GM18951 (cell line): ENCODE measurements at regions not wholly inside any gene's neighbourhood (a gene's known extent, or its start where the extent isn't known, plus 50 kb on each side); places are given as distances from the start of the nearest gene placed in this dataset.

ENCODE experiments used
- POLR2A ChIP-seq: IDR thresholded peaks from 4 replicates; pipeline ENCODE4 v1.6.1; 2011; ENCODE audit warnings: mild to moderate bottlenecking; ENCODE audit not compliant: insufficient read length, insufficient read depth; ENCODE audit errors: extremely low read depth
- in situ Hi-C: fragments of 300-500 bp; cut with MboI; formaldehyde crosslinking; loops from one replicate; pipeline ENCODE4 v1.12.0; 2022; ENCODE audit warnings: low sequenced_read_pairs, mixed read lengths, inconsistent platforms; ENCODE audit not compliant: unreplicated experiment

DNA sequence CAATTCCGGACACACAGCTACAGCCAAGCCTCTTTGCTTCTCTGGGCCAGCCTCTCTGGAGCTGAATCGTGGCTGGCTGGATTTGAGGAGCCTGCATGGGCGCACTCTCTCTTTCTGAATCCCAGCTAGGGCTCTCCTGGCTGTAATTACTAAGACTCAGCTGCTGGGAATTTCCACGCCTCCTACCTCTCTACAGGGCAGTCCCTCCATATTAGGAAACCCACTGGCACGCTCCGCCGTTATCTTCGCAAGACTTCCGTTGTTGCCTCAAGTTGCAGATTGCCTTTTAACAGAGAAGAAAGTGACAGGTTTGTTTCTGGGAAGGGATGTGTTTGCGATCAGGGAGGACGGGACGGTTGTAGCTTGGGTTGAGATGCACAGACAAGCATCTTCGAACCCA, 188.4 kb upstream of the NLRP1 start:
- in situ Hi-C loops = no loop called here
- no peak for TF ChIP-seq POLR2A

DNA sequence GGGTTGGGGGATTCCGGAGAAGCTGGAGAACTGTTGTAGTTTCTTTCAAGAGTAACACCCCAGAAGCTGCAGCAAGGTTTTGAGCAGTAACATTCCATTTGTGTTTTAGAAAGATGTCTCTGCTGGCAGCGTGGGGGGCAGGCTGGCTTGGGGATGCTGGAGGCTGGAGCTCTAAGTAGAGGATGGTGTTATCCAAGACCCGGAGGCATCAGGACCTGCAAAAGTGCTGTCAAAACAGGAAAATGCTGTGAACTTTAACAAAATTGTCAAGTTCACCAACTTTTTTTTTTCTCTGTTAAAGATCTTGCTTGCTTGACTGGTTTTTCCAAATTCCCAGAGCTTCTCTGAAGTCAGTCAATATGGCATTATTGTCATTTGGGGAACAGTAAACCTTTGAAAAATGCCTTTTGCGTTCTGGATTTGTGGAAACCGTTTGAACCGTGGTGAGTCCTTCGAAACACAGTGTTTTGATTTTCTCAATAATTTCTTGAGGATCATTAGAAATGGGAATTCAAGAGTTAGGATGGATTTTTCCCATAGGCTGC, 189.6 kb upstream of the NLRP1 start:
- in situ Hi-C loops = no loop called here
- TF ChIP-seq POLR2A = no peak

DNA sequence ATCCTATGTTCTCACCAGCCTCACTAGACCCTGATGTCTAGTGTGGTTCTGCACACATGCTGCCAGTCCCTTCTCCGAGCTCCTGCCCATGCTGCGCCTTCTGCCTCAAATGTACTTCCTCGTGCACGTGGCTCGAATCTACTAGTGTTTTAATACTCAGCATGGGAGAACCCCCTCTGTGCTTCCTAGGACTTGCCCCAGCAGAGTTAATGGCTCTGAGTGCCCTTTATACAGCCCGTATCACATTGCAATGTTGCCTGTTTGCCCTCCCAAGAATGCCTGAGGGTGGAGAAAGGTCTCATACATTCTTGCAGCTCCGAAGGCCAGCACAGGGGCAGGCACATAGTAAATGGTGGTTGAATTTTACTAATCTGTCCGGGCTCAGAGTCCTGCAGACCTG, 190.8 kb upstream of the NLRP1 start:
- no peak for TF ChIP-seq POLR2A
- in situ Hi-C loops = no loop called here

DNA sequence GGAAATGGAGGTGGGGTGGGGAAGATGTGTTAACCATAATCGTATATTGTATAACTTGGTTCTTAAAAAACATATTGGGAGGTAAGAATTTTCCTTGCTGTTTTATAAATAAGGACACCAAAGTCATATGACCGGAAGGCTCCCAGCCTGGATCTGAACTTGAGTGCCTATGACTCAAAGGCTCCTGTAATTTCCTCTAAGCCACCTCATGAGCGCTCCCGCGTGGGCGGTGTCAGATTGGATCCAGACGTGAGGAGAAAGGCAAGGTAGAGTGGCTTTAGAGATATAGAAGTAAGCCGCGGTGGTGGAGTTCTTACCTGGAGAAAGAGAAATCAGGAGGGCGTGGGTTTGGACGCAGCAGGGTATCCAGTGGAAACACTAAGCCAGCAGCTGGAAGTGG, 196.2 kb upstream of the NLRP1 start:
- no peak for TF ChIP-seq POLR2A
- in situ Hi-C loops = no loop called here

DNA sequence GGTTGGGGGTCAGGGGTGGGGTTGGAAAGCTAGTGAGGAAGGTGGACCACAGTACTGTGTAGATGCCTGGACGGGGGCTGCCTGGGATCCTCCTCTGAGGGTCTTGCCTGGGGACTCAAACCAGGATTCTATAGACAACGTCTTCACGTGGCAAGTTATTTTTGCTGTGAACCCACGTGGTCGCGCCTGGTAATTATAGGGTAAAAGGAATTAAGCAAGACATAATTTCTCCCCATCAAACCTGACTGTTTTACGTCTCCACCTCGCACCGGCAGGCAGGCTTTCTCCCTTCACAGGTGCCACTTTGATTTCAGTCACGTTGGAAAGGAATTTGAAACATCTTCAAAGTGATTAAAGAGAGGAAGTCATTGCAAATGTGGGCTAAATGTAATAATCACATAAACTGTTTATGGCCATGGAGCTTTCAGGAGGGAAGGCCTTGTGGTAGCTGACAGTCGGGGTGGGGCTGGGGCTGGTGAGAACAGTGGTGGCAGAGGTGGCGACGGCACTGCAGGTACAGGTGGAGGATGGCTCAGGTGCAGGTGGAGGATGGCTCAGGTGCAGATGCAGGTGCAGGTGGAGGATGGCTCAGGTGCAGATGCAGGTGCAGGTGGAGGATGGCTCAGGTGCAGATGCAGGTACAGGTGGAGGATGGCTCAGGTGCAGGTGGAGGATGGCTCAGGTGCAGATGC, 197.1 kb upstream of the NLRP1 start:
- in situ Hi-C loops = no loop called here
- no peak for TF ChIP-seq POLR2A

DNA sequence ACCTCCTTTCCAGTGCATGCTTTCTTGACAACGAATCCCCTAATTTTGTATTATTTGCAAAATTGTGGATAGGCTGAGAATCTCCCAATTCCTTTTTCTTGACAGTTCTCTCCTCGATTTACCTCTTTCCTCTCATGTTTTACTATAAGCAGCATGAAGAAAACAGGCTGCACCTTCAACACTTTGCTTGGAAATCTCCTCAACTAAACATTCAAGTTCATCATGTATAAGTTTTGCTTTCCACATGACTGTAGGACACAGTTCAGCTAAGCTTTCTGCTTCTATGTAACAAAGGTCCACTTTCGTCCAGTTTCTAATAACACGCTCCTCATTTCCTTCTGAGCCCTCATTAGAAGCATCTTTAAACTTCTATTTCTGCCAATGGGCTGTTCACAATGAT, 199.0 kb upstream of the NLRP1 start:
- no peak for TF ChIP-seq POLR2A
- in situ Hi-C loops = no loop called here

DNA sequence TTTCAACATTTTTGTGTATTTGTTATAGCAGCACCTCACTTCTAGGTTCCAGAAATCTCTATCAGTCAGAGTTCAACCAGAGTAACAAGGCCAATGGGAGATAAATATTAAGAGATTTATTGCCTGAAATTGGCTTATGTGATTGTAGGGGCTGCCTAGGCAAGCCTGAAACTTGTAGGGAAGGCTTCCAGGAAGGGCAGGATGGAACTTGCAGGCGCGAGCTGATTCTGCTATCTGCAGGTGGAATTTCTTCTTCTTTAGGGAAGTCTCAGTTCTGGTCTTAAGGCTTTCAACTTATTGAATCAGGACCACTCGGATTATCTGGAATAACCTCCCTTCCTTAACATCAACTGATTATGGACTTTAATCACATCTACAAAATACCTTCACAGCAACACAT, 199.5 kb upstream of the NLRP1 start:
- in situ Hi-C loops = no loop called here
- no peak for TF ChIP-seq POLR2A

DNA sequence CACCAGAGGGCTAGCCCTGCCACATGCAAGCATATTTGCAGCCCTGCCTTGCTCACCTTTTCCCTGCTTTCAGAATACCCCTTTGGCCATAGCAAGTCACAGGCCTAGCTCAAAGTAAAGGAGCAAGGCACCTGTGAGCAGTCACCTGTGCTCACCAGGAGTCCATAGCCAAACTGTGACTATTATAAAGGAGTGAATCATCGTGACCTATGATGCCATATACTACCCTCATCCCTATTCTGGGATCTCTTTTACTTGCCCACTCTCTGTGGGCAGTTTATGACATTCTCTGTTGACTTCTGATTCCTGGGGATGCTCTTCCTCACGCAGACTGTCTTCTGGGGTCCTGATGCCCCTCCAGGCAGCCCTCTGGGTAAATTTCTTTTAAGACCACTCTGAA, 200.5 kb upstream of the NLRP1 start:
- TF ChIP-seq POLR2A = no peak
- in situ Hi-C loops = no loop called here

DNA sequence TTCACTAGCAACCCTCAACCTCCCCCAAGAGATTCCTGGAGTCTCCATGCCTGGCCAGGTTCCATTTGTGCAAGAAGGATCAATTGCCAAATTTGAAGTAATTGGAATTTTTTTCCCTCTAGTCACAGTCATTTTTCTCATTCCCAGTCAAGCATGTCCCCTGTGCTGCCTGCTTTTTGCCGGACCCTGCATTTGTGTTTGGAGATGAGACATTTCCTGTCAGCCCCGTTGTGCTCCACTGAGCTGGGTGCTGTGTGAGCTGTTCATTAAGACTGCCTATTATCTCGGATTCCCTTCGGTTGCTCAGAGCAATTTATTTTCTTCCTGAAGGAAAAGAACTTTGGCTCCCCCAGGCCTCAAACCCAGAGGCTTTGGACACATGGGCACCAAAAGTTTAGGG, 201.0 kb upstream of the NLRP1 start:
- no peak for TF ChIP-seq POLR2A
- in situ Hi-C loops = no loop called here

DNA sequence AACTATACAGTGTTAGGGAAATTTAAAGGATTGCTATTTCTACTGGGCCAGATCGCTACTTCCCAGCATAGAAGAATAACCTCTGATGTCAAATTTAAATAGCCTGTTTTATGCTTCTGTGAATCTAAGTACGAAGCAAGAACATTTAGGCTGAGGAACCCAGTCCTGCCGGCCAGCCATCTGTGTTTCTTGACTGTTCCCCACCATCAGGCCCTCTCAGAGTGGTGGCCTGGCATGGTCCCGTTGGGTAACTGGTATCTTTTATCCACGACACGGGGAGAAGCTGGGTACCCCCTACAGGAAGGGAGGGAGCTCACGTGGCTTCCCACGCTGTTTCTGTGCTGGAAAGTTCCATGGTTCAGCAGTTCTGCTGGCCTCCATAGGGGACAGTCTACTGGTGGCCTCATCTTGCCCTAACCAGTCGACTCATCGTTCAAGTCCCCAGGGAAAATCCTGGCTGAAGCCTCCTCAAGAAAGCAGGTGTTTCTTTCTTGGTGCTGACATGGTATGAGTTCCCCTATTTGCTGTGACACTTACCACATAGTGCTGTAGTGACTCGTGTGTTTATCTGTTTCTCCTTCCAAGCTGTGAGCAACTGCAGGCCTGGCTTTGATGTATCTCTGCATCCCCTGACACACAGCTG, 201.7 kb upstream of the NLRP1 start:
- TF ChIP-seq POLR2A = no peak
- in situ Hi-C loops = no loop called here

DNA sequence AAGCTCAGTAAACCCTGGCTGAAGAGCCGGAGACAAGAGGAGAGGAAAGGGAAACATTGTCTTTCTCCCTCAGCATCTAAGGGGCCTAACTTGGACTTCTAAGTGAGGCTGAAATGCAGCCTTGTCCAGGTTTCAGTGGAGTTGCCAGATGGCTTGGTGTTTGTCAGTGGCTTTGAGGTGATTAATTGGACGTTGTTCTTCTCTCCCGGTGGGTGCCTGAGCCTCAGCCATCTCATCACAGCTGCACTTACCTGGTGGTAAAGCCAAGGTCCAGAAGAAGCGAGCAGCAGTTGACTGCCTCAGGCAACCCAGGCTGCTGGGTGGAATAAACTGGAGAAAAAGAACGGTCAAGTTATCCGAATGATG, 202.2 kb upstream of the NLRP1 start:
- no peak for TF ChIP-seq POLR2A
- in situ Hi-C loops = no loop called here

DNA sequence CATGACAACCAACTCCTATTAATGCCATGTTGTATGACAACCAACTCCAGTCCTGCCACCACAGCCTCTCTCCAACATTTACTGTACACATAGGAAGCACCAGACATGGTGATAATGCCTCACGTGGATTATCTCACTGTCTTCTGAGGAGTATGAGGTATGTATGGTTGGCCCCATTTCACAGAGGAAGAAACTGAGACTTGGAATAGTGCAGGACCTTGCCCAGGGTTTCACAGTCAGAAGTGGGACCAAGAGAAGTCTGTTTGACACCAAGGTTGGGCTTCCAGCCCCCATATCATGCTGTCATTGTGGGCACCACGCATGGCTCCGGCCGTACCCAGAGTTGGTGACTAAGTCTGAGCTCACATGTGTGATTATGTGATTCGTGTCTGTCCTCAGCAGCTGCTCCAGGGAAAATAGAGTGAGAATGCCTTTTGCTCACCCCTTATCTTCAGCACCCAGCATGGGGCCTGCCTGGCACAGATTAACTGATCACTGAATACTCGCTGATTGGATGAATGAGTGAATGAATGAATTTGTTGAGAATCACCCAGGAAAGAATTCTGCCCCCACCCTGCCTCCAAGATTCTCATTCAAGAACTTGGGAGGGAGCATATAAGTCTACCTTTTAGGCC, 204.1 kb upstream of the NLRP1 start:
- in situ Hi-C loops = no loop called here
- no peak for TF ChIP-seq POLR2A

DNA sequence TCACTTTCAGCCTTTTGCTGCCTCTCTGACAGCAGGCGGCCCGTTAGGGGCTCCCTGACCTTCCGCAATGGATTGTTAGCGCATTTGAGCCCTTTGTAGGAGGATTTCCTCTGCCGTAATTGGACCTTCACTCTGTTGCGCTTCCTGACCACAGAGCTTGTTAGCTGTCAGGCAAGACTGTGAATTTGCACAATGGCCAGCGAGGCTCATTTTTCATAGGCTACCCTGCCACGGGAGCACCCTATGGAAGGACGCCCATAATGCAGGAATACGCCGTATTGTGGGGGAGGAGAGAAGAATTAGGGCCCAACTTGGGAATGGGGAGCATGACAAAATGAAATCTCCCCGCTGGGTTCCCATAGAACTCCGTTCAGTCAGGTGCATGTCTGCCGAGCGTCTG, 205.2 kb upstream of the NLRP1 start:
- no peak for TF ChIP-seq POLR2A
- in situ Hi-C loops = no loop called here

DNA sequence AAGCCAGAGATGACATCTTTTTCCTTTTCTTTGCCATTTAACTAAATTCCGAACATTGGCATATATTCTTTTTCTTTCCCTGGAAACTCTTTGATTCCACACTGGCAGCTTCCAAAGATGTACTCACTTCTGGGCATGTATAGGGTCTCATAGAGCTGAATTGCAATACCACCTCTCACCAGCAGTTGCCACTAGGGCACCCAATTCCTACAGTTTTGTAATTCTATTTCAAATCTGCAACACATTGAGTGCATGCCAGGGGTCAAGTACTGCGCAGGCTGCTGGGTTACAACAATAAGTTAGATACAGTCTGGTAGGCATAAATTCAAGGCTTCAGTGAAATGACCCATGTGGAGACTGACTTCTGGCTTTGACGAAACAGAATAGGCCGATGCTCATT, 208.8 kb upstream of the NLRP1 start:
- in situ Hi-C loops = no loop called here
- TF ChIP-seq POLR2A = no peak
